SH-SY5Y (cell line): ENCODE measurements at regions not wholly inside any gene's neighbourhood (a gene's known extent, or its start where the extent isn't known, plus 50 kb on each side); places are given as distances from the start of the nearest gene placed in this dataset.

Experiments
- GATA2 ChIP-seq: IDR thresholded peaks from 2 replicates; pipeline ENCODE4 v1.6.1; 2011; ENCODE audit warnings: mild to moderate bottlenecking, low read depth, low read length
- GATA3 ChIP-seq: IDR thresholded peaks from 2 replicates; pipeline ENCODE4 v1.6.1; 2011; ENCODE audit warnings: low read depth, mild to moderate bottlenecking, low read length, moderate library complexity

- TF ChIP-seq GATA2 = no peak
- no peak for TF ChIP-seq GATA3
Measured at GRCh38 chr11:37748641-37749040, 1150.6 kb upstream of the RAG2 start.
